HCT116 (cell line): ENCODE measurements at regions not wholly inside any gene's neighbourhood (a gene's known extent, or its start where the extent isn't known, plus 50 kb on each side); places are given as distances from the start of the nearest gene placed in this dataset.

Experiments used
- ATAC-seq: fragments of 200-7000 bp; cut with Tn5 transposase; 2 replicates; pipeline ENCODE4 v1.9.1; 2020; ENCODE audit warnings: mild to moderate bottlenecking, moderate library complexity
- BruUV-seq: library from RNA; stranded (reverse); fragments of 400-500 nt; replicated peaks from 2 replicates; lab custom pipeline; 2021; lab: Mats Ljungman, UMichigan
- CTCF ChIA-PET: fragments of 300-600 bp; sonication (Branson Sonifier 250); formaldehyde crosslinking; loops from one replicate; lab custom pipeline; 2021; ENCODE audit warnings: antibody characterized with exemption; lab: Charles Lee
- POLR2A ChIA-PET: fragments of 300-600, 350-600 bp; sonication (Branson Sonifier 250); formaldehyde crosslinking; loops from one replicate; lab custom pipeline; 2021; ENCODE audit warnings: antibody characterized with exemption; lab: Charles Lee
- RAD21 ChIA-PET, 2 experiments: fragments of 300-600 bp; sonication (Branson Sonifier 250); formaldehyde crosslinking; loops; one replicate each; lab custom pipeline; 2023; ENCODE audit warnings: low total read pairs in 2 of 2; ENCODE audit not compliant: uncharacterized antibody in 2 of 2, unreplicated experiment in 2 of 2, low non-redundant PET in 1 of 2; lab: Charles Lee
- DNase-seq: peaks from one replicate; pipeline ENCODE4 v3.0.0-alpha.2; 2010; ENCODE audit warnings: low read depth, low spot score
- H2AFZ ChIP-seq: fragments of 200-600 bp; shearing (Covaris generic), sonication (generic); 2 replicates; pipeline ENCODE4 v1.6.1; 2017; ENCODE audit warnings: low read depth, mixed run types, mixed read lengths, antibody characterized with exemption, low read length; ENCODE audit not compliant: poor library complexity, severe bottlenecking
- H3K27ac ChIP-seq: 2 replicates; pipeline ENCODE4 v1.5.1; 2012; ENCODE audit warnings: low read depth, low read length
- H3K27me3 ChIP-seq: fragments of 200-600 bp; sonication (generic); 2 replicates; pipeline ENCODE4 v1.6.1; 2016; ENCODE audit warnings: mixed run types, low read length, mixed read lengths; ENCODE audit not compliant: insufficient read depth
- H3K36me3 ChIP-seq, 2 experiments: fragments of 200-500 bp in 1 of 2; fragments of 200-600 bp in 1 of 2; sonication (Bioruptor generic) in 1 of 2; sonication (generic) in 1 of 2; 2 replicates each; pipeline versions ENCODE4 v1.5.1 to v1.6.1; 2014 to 2016; ENCODE audit warnings: low read length in 2 of 2, inconsistent platforms in 1 of 2, mixed read lengths in 1 of 2, mixed run types in 1 of 2; ENCODE audit not compliant: insufficient read depth in 2 of 2, control insufficient read depth in 1 of 2
- H3K4me1 ChIP-seq, 2 experiments: fragments of 200-600 bp in 1 of 2; sonication (generic) in 1 of 2; 2 replicates each; pipeline versions ENCODE4 v1.5.1 to v1.6.1; 2012 to 2017; ENCODE audit warnings: low read length in 2 of 2, inconsistent platforms in 1 of 2, mild to moderate bottlenecking in 1 of 2, mixed read lengths in 1 of 2, mixed run types in 1 of 2, moderate library complexity in 1 of 2; ENCODE audit not compliant: insufficient read depth in 2 of 2, control insufficient read depth in 1 of 2
- H3K4me2 ChIP-seq: fragments of 200-600 bp; sonication (generic); 2 replicates; pipeline ENCODE4 v1.6.1; 2017; ENCODE audit warnings: mixed run types, low read length, mixed read lengths
- H3K4me3 ChIP-seq, 2 experiments: fragments of 200-600 bp in 1 of 2; sonication (generic) in 1 of 2; replicated peaks in 1 of 2; 2 replicates each; pipeline ENCODE4 v1.5.1; 2011 to 2016; ENCODE audit warnings: low read length in 2 of 2, control low read depth in 1 of 2, low read depth in 1 of 2, mild to moderate bottlenecking in 1 of 2, mixed read lengths in 1 of 2, mixed run types in 1 of 2
- H3K79me2 ChIP-seq: fragments of 200-600 bp; sonication (generic); 2 replicates; pipeline ENCODE4 v1.6.1; 2017; ENCODE audit warnings: mild to moderate bottlenecking, mixed run types, low read length, moderate library complexity, mixed read lengths; ENCODE audit not compliant: insufficient read depth
- H3K9ac ChIP-seq: fragments of 200-600 bp; sonication (generic); 2 replicates; pipeline ENCODE4 v1.6.1; 2016; ENCODE audit warnings: low read length, mixed read lengths
- H3K9me2 ChIP-seq: fragments of 200-600 bp; sonication (generic), shearing (Covaris generic); 2 replicates; pipeline ENCODE4 v1.6.1; 2017; ENCODE audit warnings: mixed run types, mild to moderate bottlenecking, moderate library complexity; ENCODE audit not compliant: insufficient read depth
- H3K9me3 ChIP-seq, 2 experiments: fragments of 200-500 bp in 1 of 2; fragments of 200-600 bp in 1 of 2; sonication (Bioruptor generic) in 1 of 2; sonication (generic) in 1 of 2; 2 replicates each; pipeline ENCODE4 v1.6.1; 2014 to 2017; ENCODE audit warnings: low read length in 2 of 2, mixed read lengths in 2 of 2, inconsistent platforms in 1 of 2, low read depth in 1 of 2, mild to moderate bottlenecking in 1 of 2, mixed run types in 1 of 2, moderate library complexity in 1 of 2; ENCODE audit not compliant: control insufficient read depth in 1 of 2, insufficient read depth in 1 of 2
- H4K20me1 ChIP-seq: fragments of 200-600 bp; sonication (generic), shearing (Covaris generic); 2 replicates; pipeline ENCODE4 v1.6.1; 2017; ENCODE audit warnings: mixed run types, mild to moderate bottlenecking, moderate library complexity; ENCODE audit not compliant: insufficient read depth
- CBX3 ChIP-seq: IDR thresholded peaks from 2 replicates; pipeline ENCODE4 v1.6.1; 2012; ENCODE audit warnings: low read depth
- CEBPB ChIP-seq: IDR thresholded peaks from 2 replicates; pipeline ENCODE4 v1.6.1; 2012; ENCODE audit warnings: low read depth
- EZH2 ChIP-seq: fragments of 200-600 bp; sonication (generic); IDR thresholded peaks from 2 replicates; pipeline ENCODE4 v1.6.1; 2017; ENCODE audit warnings: antibody characterized with exemption, mixed run types
- EZH2phosphoT487 ChIP-seq: fragments of 200-600 bp; IDR thresholded peaks from 2 replicates; pipeline ENCODE4 v1.6.1; 2018; ENCODE audit warnings: antibody characterized with exemption, borderline replicate concordance
- JUND ChIP-seq: IDR thresholded peaks from 2 replicates; pipeline ENCODE4 v1.6.1; 2012
- REST ChIP-seq: IDR thresholded peaks from 2 replicates; pipeline ENCODE4 v1.6.1; 2012; ENCODE audit warnings: low read depth
- SP1 ChIP-seq: IDR thresholded peaks from 2 replicates; pipeline ENCODE4 v1.6.1; 2012; ENCODE audit warnings: low read depth
- ZBTB33 ChIP-seq: IDR thresholded peaks from 2 replicates; pipeline ENCODE4 v1.6.1; 2011; ENCODE audit warnings: mild to moderate bottlenecking, low read length, moderate library complexity; ENCODE audit not compliant: insufficient replicate concordance; ENCODE audit errors: extremely low read depth
- ZNF274 ChIP-seq: fragments of 200-500 bp; sonication (Bioruptor generic); IDR thresholded peaks from 2 replicates; pipeline ENCODE4 v1.6.1; 2014; ENCODE audit warnings: mild to moderate bottlenecking, low read depth, low read length, inconsistent platforms
- intact Hi-C: fragments of 100-400 bp; cut with micrococcal nuclease; formaldehyde crosslinking; loops from 2 replicates; pipeline ENCODE4 v1.10.0; 2022

- Histone ChIP-seq H3K27me3 (no peaks in the 10 kb centered on the region), H3K9ac (no peak overlapping the region), H3K4me2 (no peak overlapping the region), H3K9me3 (peaks cover 0 to 25% of the 10 kb centered on the region in 2 experiments; a peak in 2 of 4 replicates), H3K4me3 (no peak overlapping the region), H3K36me3 (no peaks in the 10 kb centered on the region), H3K4me1 (no peaks in the 10 kb centered on the region), H4K20me1 (no peaks in the 10 kb centered on the region), H3K27ac (no peak overlapping the region), H3K9me2 (no peaks in the 10 kb centered on the region), H2AFZ (no peak overlapping the region), H3K79me2 (no peaks in the 10 kb centered on the region)
- ChIA-PET POLR2A (no interaction called here), CTCF (no interaction called here), RAD21 (no interaction called here)
- DNase-seq (no peak), ATAC-seq (no peak)
- intact Hi-C loops: no loop called here
- TF ChIP-seq EZH2phosphoT487: no peak
- no peak for TF ChIP-seq ZBTB33
- TF ChIP-seq REST: no peak
- no peak for TF ChIP-seq SP1
- TF ChIP-seq EZH2: no peak
- no peak for TF ChIP-seq CBX3
- TF ChIP-seq JUND: no peak
- no peak for TF ChIP-seq CEBPB
- no peak for TF ChIP-seq ZNF274
- BruUV-seq: no TSS peak
Measured at GRCh38 chr14:82785756-82786482, 1252.3 kb upstream of the SEL1L start.
